Testis (tissue), 2 donors: ENCODE measurements at regions not wholly inside any gene's neighbourhood (a gene's known extent, or its start where the extent isn't known, plus 50 kb on each side); places are given as distances from the start of the nearest gene placed in this dataset.

Source experiments
- CTCF ChIP-seq, 3 experiments: fragments of 450-650 bp in 2 of 3; fragments of 200-600 bp in 1 of 3; sonication (generic) in 1 of 3; IDR thresholded peaks; one replicate each; pipeline ENCODE4 v1.5.1; 2016 to 2019; ENCODE audit warnings: antibody characterized with exemption in 3 of 3, mild to moderate bottlenecking in 2 of 3, moderate library complexity in 1 of 3
- POLR2A ChIP-seq: fragments of 450-650 bp; IDR thresholded peaks from one replicate; pipeline ENCODE4 v1.6.1; 2017; ENCODE audit warnings: antibody characterized with exemption, mild to moderate bottlenecking, moderate library complexity

- TF ChIP-seq CTCF (IDR thresholded peaks at IDR 0.05), result no peak
- TF ChIP-seq POLR2A, result no peak
Observed at GRCh38 chr20:50249447-50250388, 59.1 kb downstream of the CEBPB start.
